HG02852 (cell line): ENCODE measurements at regions not wholly inside any gene's neighbourhood (a gene's known extent, or its start where the extent isn't known, plus 50 kb on each side); places are given as distances from the start of the nearest gene placed in this dataset.

ENCODE experiments used
- ATAC-seq: cut with Tn5 transposase; IDR thresholded peaks from one replicate; pipeline ENCODE4 v1.9.1; 2021; ENCODE audit warnings: mild to moderate bottlenecking, moderate library complexity; ENCODE audit not compliant: unreplicated experiment

- ATAC-seq, result no peak
These were observed 101.7 kb downstream of the ADAMTS1 start for GRCh38 chr21:26743524-26743923.

GRCh38 chr21:26739189-26739588, 106.0 kb downstream of the ADAMTS1 start:
- no peak for ATAC-seq

GRCh38 chr21:26736449-26736848, 108.8 kb downstream of the ADAMTS1 start:
- no peak for ATAC-seq

- ATAC-seq, result no peak
These were observed 112.6 kb downstream of the ADAMTS1 start for GRCh38 chr21:26732432-26733221.

- no peak for ATAC-seq
These were observed 125.5 kb downstream of the ADAMTS1 start for GRCh38 chr21:26719750-26720149.

GRCh38 chr21:26717146-26717739, 128.0 kb downstream of the ADAMTS1 start:
- ATAC-seq, result no peak

- ATAC-seq, result no peak
These were observed 129.2 kb downstream of the ADAMTS1 start for GRCh38 chr21:26715878-26716506.

DNA sequence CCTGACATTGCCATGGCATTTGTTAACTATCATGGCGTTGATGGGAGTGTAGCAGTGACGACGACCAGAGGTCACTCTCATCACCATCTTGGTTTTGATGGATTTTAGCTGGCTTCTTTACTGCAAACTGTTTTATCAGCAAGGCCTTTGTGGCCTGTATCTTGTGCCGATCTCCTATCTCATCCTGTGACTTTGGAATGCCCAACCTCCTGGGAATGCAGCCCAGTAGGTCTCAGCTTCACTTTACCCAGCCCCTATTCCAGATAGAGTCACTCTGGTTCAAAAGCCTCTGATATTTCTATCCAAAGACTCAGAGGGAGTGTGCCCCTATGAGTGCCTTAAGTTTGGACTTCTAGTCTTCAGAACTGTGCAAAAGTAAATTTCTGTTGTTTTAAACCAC, 130.1 kb downstream of the ADAMTS1 start:
- ATAC-seq, result no peak

DNA sequence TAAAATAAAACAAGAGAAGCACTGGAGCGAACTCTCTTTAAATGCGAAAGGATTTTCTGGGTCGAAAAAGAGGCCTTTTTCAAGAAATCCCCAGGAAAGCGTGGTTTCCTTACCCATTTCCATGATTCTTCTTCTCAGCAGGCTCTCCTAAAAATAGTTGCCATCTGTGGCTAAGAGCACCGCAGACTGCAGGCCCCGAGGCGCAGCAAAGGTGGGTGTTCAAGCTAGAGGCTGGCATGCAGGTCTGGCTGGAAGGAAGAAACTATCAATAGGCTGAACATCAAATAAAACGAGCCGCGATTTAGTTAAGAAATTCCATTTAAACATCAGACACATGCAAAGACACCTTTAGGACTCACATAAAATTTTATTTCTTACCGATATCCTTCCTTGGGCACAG, 135.1 kb downstream of the ADAMTS1 start:
- ATAC-seq, result no peak

GRCh38 chr21:26709090-26709489, 136.0 kb upstream of the CYYR1 start:
- ATAC-seq, result no peak

GRCh38 chr21:26708223-26708800, 135.2 kb upstream of the CYYR1 start:
- no peak for ATAC-seq

DNA sequence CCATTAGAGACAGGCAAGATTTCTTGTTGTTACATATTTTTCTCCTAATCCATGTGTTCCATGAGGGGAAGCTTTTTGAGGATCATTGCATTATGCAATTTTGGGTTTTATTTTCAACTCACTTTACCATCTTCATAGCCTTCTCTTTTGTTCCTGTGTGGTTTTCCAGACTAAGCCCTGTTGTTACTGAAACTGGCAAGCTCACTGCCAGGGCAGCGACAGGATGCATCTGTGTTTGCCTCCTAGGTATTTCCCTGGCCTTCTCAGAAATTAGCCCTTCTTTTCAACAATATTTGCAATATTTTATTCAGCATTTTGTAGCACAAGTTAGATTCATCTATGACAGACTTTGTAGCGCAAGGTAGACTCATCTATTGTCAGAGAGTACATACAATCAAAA, 134.2 kb upstream of the CYYR1 start:
- no peak for ATAC-seq

- ATAC-seq, result no peak
These were observed 125.3 kb upstream of the CYYR1 start for GRCh38 chr21:26698416-26698815.

DNA sequence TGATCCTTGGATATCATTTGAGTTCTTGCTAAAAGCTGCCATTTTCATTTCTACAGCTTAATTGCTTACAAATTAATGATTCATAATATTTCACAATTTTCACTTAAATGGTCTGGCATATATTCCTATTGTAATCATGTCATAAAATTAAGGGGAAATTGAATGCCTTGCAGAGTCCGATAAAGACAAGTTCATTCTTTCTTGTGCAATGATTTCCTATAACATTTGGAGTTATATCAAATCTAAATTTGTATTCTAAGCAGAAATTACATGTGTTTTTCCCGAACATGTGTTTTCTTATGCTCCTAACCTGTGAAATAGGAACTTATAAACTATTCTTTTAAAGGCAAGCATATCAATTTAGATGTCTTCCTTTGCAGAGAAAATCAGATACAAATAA, 118.3 kb upstream of the CYYR1 start:
- no peak for ATAC-seq

DNA sequence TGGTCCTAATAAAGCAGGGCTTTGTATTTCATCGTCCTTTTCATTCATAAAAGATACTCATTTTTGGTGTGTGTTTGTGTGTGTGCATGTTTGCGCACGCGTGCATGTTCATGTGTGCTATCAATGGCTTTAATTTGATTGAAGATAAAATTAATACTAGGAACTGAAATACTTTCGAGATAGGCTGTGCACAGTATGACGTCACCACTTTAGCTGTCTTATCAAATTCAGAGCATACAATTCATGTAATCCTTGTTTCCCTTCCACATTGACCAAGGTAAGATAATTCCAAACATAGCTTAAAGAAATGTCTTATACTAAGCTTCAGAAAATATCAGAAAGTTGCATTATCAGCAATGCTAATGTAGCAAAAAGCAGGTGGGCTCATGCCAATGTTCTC, 113.6 kb upstream of the CYYR1 start:
- no peak for ATAC-seq

DNA sequence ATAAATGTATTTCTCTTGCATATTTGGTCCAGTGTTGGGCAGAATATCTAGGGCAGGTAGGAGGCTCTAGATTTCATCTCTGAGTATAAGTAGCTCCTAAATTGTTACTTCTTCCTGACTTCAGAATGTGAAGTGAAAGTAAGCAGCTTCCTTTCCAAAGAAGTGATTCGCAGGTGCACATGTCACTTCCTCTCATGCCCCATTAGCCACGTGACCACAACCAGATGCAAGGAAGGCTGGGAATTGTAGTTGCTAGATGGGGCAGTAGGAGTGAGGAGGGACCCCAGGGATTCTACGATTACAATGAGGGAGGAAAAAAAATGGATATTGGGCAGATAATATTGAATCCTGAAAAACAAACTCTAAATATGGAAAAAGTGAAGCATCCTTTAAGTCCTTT, 113.2 kb upstream of the CYYR1 start:
- peak; percentile 67 for ATAC-seq

GRCh38 chr21:26684889-26685288, 111.8 kb upstream of the CYYR1 start:
- ATAC-seq, result no peak

- no peak for ATAC-seq
These were observed 110.9 kb upstream of the CYYR1 start for GRCh38 chr21:26683996-26684395.

DNA sequence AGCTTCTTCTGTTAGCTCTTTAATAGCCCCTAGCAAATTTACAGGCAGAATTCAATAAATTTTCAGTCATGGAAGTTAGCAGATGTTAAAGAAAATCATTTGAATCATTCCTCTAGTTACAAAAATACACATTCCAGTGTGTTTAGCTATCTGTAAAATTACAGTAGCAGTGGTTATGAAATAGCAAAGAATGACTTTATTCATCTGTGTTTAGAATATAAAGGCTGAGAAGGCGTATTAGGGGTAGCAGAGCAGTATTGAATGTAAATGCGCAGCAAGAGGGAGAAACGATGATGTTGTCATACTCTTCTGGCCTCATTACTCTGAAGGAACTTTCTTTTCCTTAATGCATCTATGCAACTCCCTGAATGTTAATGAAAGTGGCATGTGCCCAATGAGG, 106.2 kb upstream of the CYYR1 start:
- ATAC-seq, result no peak

- no peak for ATAC-seq
These were observed 101.2 kb upstream of the CYYR1 start for GRCh38 chr21:26674323-26674722.

DNA sequence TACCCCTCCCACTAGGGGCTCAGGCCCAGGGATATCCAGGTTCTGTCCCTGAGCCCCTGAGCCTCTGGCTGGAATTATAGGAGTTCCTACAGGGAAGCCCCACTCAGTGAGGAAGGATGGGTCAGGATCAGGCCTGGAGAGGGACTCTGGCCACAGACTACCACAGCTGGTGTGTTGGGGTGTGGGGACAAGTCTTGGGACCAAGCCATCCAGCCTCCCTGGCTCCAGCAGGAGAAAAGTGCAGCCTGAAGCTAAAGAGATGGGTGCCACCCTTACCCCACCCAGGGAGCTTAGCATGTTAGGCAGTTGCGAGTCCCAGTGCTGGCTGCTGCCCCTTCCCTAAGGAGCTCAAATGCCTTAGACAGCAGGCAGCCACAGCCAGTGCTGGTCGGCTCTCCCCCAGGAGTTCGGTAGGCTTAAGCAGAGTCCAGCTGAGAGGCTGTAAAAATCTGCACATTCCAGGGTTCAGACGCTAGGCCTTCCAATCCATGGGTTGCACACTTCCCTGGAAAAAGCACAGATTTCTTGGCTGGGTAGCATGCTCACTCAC, 96.2 kb upstream of the CYYR1 start:
- ATAC-seq, result no peak

DNA sequence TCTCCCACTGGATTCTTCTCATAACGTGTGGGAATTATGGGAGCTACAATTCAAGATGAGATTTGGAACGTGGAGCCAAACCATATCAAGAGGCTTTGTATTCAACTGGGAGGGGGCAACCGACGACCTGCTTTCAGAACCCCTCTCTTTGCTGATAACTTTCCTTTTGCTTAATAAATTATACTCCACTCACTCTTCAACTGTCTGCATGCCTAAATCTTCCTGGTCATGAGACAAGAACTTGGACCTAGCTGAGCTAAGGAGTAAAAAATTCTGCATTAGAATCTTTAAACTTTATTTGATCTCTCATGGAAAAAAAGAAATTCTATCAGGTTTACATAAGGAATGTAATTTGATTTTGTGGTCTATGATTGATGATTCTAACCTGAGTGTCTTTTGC, 86.7 kb upstream of the CYYR1 start:
- no peak for ATAC-seq
